ENCODE measurements at regions not wholly inside any gene's neighbourhood (a gene's known extent, or its start where the extent isn't known, plus 50 kb on each side); places are given as distances from the start of the nearest gene placed in this dataset.
A peak's percentile ranks its signal among the peaks of the same experiment; 100 is the strongest.

GRCh38 chr4:66613591-66613990 is 931.7 kb downstream of the CENPC start:
- no peak for DNase-seq (ENCODE audit: low spot score)

GRCh38 chr4:66609014-66609413 is 936.3 kb downstream of the CENPC start:
- DNase-seq (ENCODE audit: low spot score): no peak

DNA sequence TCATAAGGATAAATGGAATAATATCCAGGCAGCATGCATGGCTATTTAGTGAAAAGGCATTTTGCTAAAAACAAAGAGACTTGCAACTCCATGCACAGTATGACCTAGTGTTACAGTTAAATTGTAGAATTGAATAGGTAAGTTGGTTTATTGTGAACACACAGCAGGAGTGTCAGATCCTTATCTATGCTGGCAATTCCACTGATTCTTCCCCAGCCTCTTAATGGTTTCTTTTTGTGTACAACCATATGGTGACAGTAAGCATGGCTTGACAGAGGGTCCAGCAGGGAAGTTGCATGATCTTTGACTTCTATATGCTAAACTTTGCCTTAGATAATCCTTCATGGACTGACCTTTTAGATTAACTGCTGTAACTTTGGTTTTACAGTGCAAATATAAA is 936.6 kb upstream of the EPHA5 start:
- peak; percentile 3 for DNase-seq (ENCODE audit: low spot score)

DNA sequence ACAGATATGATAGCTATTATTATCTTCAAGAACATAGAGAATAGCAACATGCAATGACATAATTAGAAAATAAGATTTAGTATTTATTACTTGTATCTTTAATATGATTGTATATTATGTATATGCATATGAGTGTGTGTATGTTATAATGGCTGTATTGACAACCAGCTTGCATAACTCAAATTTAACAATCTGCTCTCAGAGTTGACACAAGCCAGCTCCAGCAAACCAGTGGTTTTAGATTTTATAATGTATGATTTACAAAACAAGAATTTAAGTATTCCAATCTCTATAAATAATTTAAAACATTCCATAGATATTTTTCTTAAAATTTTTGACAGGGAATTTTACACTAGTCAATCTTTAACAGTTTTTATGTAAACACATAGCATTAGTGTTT is 935.9 kb upstream of the EPHA5 start:
- DNase-seq (ENCODE audit: low spot score): no peak

- DNase-seq (ENCODE audit: low spot score): no peak
These were observed 933.9 kb upstream of the EPHA5 start for GRCh38 chr4:66604192-66604591.

GRCh38 chr4:66602622-66603021 is 932.3 kb upstream of the EPHA5 start:
- DNase-seq (ENCODE audit: low spot score): no peak

DNA sequence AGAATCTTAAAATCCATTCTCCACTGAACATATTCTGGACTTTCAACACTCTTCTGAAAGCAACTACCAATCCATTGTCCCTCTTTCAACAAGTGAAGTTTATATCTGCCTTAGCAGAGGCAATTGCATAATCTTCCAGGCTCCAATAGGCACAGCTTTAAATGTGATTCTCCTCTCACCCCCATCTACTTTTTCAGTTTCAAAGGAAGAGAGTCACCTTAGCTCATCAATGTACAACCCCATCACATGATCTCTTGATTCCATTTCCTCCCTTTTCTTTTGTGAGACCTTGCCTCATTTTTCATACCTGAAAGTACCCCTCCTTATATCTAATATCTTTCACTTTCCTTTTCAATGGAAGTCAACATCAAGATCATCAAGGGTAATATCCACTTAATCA is 921.7 kb upstream of the EPHA5 start:
- DNase-seq (ENCODE audit: low spot score): no peak

- DNase-seq (ENCODE audit: low spot score): no peak
These were observed 920.4 kb upstream of the EPHA5 start for GRCh38 chr4:66590488-66591215.

DNA sequence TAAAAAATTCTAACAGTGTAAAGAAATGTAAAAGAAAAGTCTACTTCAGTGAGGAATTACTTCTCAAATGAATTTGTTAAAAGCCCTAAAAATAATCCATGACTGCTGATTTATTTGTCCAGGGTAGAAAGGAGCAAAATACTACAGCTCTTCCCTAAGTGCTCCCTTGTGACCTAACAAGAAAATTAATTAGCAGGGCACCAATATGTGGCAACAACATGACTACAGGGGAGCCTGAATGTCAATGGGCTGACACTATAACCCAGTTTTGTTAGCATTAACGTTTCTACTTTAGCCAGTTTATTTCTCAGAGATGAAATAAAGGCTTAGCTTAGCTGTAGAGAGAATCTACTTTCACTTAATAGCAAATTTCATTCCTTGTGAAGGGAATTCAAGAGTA is 918.9 kb upstream of the EPHA5 start:
- no peak for DNase-seq (ENCODE audit: low spot score)

GRCh38 chr4:66585767-66586166 is 915.5 kb upstream of the EPHA5 start:
- no peak for DNase-seq (ENCODE audit: low spot score)

- DNase-seq (ENCODE audit: low spot score): no peak
These were observed 907.6 kb upstream of the EPHA5 start for GRCh38 chr4:66577922-66578321.

GRCh38 chr4:66575008-66575696 is 904.9 kb upstream of the EPHA5 start:
- no peak for DNase-seq (ENCODE audit: low spot score)

- DNase-seq (ENCODE audit: low spot score): no peak
These were observed 904.1 kb upstream of the EPHA5 start for GRCh38 chr4:66574145-66574978.

DNA sequence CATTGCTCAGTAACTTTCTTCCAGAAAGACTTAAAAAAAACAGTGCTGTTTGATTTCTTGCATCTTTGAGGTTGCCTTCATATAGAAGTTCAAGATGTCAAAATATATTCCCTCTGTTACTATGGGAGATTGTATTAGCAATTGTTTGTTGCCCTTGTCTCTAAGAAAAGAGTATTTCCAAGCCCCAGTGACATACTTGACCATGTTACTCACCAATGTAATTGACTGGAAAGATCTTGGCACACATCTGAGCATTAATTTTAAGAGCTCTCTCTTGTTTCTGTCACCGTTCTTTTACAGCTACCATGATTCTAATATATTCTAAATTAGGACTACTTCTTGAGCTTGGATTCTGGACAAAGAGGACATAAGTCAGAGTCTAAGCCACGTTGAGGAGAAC is 902.7 kb upstream of the EPHA5 start:
- DNase-seq (ENCODE audit: low spot score): no peak

DNA sequence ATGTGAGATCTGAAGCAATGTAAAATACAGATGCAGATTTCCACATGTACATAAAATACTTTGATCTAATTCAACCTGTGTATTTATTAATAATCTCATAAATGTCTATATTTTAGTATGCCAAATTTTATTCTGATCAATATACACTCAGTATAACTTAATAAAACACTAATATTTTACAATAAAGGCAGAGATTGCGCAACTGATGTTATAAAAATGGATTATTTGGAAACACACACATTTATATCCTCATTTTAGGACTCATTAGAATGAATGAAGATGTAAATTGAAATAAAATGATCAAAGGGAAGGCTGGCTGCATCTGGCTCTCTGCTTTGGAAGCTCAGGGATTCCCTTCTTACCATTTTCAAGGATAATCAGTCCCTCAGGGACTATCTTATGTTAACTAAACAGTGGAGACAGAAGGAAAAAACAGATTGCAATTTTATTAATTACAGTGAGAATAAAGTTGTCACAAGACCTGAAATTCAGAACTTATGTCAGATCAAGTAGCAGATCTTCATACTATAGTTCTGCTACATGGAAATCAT is 900.9 kb upstream of the EPHA5 start:
- no peak for DNase-seq (ENCODE audit: low spot score)

DNA sequence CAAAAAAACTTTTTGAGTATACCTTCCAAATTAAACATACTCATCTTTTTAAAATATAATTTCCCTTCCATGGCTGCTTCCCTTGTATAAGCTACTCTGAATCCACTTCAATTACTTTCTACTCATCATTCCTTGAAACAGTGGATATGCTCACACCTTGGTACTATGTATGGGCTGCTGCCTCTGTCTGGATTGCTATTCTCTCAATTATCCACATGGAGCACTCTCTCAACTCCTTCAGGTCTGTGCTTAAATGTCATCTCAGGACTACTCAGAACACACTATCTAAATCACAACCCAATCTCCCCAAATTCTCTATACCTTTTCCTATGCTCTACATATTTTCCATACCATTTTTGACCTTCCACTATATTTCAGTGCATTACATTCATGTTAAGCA is 898.9 kb upstream of the EPHA5 start:
- DNase-seq (ENCODE audit: low spot score): no peak

DNA sequence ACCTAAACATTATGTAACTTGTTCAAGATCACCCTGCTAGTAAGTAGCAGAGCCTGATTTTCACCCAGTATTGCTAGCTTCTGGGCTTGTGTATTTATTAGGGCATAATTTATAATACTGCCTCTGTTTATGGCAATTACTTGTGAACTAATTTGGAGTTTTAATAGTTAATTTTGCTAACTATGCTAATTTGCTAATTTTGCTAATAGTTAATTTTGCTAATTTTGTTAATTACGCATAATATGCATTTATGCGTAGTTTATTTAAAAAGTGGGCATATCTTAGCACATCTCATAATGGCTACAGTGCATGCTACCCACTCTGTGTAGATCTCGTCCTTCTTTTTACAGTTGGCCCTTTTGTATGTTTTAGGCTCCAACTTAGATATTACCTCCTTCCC is 898.1 kb upstream of the EPHA5 start:
- DNase-seq (ENCODE audit: low spot score): no peak

GRCh38 chr4:66568001-66568400 is 897.7 kb upstream of the EPHA5 start:
- no peak for DNase-seq (ENCODE audit: low spot score)

DNA sequence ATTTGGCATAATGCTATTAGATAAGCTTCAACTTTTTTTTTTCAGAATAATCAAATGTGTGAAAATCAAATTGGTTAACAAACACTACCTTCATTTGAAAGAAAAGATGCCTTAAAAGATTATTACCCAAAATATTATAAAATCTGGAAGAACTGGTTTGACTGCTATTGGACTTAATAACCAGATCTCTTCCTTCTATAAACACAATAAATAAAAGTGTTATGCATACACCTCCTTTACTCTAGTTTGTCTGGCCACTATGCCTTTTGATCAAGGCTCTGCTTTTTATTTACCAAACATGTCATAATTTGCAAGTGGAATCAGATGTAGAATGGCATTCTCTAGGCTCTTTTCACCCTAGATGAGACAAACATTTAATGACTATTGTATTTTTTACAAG is 897.3 kb upstream of the EPHA5 start:
- DNase-seq (ENCODE audit: low spot score): no peak

DNA sequence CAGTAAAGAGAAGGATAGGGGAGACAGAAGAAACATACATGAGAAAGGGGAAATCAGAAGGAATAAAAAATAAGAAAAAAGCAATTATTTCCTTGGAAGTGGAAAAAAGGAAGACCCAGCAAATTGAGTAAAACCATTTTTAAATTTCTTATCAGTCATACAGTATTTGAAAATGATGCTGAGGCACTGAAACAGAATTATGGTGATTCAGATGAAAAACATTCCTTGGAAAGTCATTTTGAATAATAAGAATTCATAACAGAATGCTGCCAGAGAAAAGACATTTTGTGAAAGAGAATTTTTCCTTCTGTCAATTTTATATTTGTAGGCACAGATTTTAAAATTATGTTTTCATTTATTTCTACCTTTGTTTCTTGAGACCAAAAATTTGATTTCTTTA is 895.5 kb upstream of the EPHA5 start:
- no peak for DNase-seq (ENCODE audit: low spot score)

DNA sequence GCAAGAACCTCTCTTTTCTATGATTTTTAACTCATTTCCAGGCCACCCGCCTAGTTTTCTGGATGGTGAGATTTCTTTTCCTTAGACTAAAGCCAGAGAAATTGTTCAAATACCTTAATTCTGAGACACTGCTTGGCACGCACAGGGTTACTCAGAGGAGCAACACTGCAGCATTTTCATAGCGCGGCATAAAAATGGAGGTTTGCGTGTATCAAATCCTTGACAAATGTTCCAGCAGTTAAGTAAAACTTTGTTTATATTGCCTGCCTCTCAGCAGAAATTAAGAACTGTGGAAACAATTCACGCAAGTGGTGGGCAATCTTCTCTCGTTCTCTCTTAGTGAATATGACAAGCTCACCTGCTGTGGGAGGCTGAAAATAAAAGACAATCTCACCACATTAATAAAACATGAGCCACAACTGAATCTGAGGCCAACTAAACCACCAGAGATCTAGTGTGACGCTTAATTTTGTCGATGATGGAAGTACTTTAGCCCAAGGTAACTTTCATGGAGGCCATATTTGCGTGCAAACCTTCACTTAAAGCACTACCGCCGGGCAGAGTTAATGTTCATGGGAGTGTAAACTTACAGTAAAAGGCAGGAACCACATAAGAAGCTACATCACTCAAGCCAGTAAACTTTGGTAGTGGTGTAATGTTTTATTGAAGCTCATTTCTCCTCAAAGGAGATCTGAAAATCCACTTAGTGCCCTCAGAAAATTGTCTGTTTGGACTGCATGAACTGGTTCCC is 894.8 kb upstream of the EPHA5 start:
- DNase-seq (ENCODE audit: low spot score): no peak
